ENCODE measurements at regions not wholly inside any gene's neighbourhood (a gene's known extent, or its start where the extent isn't known, plus 50 kb on each side); places are given as distances from the start of the nearest gene placed in this dataset.

- H3K9me3 ChIP-seq: no peaks in the 10 kb centered on the region
- H3K9me2 ChIP-seq: no peaks in the 10 kb centered on the region
- TF ChIP-seq CHD2 (IDR thresholded peaks at IDR 0.05; ENCODE audit: low read length, partially characterized antibody) (no peak), TCF12 (IDR thresholded peaks at IDR 0.05) (no peak), EZH2phosphoT487 (IDR thresholded peaks at IDR 0.05; ENCODE audit: borderline replicate concordance, low read depth) (no peak), EP300 (IDR thresholded peaks at IDR 0.05; ENCODE audit: borderline replicate concordance in 1 of 2, low read depth in 1 of 2, low read length in 1 of 2) (no peak), POLR2AphosphoS5 (IDR thresholded peaks at IDR 0.05; ENCODE audit: low read depth, low read length) (no peak), TAF1 (IDR thresholded peaks at IDR 0.05; ENCODE audit: borderline replicate concordance, low read depth, low read length) (no peak), USF2 (IDR thresholded peaks at IDR 0.05; ENCODE audit: borderline replicate concordance, low read depth, low read length) (no peak)
- TF ChIP-seq, protein P1, sequence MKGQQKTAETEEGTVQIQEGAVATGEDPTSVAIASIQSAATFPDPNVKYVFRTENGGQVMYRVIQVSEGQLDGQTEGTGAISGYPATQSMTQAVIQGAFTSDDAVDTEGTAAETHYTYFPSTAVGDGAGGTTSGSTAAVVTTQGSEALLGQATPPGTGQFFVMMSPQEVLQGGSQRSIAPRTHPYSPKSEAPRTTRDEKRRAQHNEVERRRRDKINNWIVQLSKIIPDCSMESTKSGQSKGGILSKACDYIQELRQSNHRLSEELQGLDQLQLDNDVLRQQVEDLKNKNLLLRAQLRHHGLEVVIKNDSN (IDR thresholded peaks at IDR 0.05; ENCODE audit: borderline replicate concordance, low read depth): no peak
- TF ChIP-seq, protein P2, sequence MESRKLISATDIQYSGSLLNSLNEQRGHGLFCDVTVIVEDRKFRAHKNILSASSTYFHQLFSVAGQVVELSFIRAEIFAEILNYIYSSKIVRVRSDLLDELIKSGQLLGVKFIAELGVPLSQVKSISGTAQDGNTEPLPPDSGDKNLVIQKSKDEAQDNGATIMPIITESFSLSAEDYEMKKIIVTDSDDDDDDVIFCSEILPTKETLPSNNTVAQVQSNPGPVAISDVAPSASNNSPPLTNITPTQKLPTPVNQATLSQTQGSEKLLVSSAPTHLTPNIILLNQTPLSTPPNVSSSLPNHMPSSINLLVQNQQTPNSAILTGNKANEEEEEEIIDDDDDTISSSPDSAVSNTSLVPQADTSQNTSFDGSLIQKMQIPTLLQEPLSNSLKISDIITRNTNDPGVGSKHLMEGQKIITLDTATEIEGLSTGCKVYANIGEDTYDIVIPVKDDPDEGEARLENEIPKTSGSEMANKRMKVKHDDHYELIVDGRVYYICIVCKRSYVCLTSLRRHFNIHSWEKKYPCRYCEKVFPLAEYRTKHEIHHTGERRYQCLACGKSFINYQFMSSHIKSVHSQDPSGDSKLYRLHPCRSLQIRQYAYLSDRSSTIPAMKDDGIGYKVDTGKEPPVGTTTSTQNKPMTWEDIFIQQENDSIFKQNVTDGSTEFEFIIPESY (IDR thresholded peaks at IDR 0.05; ENCODE audit: borderline replicate concordance, low read depth): no peak
- TF ChIP-seq, protein P3, sequence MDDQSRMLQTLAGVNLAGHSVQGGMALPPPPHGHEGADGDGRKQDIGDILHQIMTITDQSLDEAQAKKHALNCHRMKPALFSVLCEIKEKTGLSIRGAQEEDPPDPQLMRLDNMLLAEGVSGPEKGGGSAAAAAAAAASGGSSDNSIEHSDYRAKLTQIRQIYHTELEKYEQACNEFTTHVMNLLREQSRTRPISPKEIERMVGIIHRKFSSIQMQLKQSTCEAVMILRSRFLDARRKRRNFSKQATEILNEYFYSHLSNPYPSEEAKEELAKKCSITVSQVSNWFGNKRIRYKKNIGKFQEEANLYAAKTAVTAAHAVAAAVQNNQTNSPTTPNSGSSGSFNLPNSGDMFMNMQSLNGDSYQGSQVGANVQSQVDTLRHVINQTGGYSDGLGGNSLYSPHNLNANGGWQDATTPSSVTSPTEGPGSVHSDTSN (IDR thresholded peaks at IDR 0.05): no peak
- no peak overlapping the region for H3K4me2 ChIP-seq
- H3F3A ChIP-seq (replicated peaks; ENCODE audit: insufficient read depth): peaks cover 23% of the 10 kb centered on the region
- ChIA-PET POLR2A (no interaction called here), CTCF (no interaction called here)
- no peaks in the 10 kb centered on the region for H3K36me3 ChIP-seq (replicated peaks in 1 of 2; ENCODE audit: control insufficient read depth in 1 of 2, insufficient read depth in 2 of 2, low read length in 1 of 2)
- peak overlapping the region in 1 of 2 experiments; percentile 96; a peak in 1 of 4 replicates for H3K27ac ChIP-seq (ENCODE audit: low read depth in 2 of 2, low read length in 1 of 2)
- no peak overlapping the region for H3K4me3 ChIP-seq (ENCODE audit: low read depth in 2 of 2, low read length in 1 of 2)
- no peak overlapping the region for H2AFZ ChIP-seq (ENCODE audit: low read depth)
- H3K27me3 ChIP-seq (ENCODE audit: insufficient read depth): no peaks in the 10 kb centered on the region
- H4K20me1 ChIP-seq (ENCODE audit: insufficient read depth): no peaks in the 10 kb centered on the region
- no peaks in the 10 kb centered on the region for H3K79me2 ChIP-seq (ENCODE audit: insufficient read depth)
- WGBS (ENCODE audit: low lambda C conversion rate): 100% methylated on average over 3 of the region's 3 CpGs
- peaks cover 14 to 29% of the 10 kb centered on the region in 2 experiments; a peak in 3 of 4 replicates for H3K4me1 ChIP-seq (ENCODE audit: control insufficient read depth in 1 of 2, insufficient read depth in 2 of 2, low read depth in 1 of 2, low read length in 1 of 2)
- no peak overlapping the region for H3K9ac ChIP-seq
- no peak for DNase-seq
Measured at GRCh38 chr1:172936088-172936645, 114.6 kb downstream of the TNFSF18 start.

- no peak for DNase-seq
- Histone ChIP-seq H3K9me2 (no peaks in the 10 kb centered on the region), H4K20me1 (ENCODE audit: insufficient read depth) (no peaks in the 10 kb centered on the region), H3K4me1 (ENCODE audit: control insufficient read depth in 1 of 2, insufficient read depth in 2 of 2, low read depth in 1 of 2, low read length in 1 of 2) (peaks cover 22 to 23% of the 10 kb centered on the region in 2 experiments; a peak in 3 of 4 replicates), H3K9me3 (no peaks in the 10 kb centered on the region), H3K4me3 (ENCODE audit: low read depth in 2 of 2, low read length in 1 of 2) (no peak overlapping the region), H3K36me3 (replicated peaks in 1 of 2; ENCODE audit: control insufficient read depth in 1 of 2, insufficient read depth in 2 of 2, low read length in 1 of 2) (no peaks in the 10 kb centered on the region), H3K79me2 (ENCODE audit: insufficient read depth) (no peaks in the 10 kb centered on the region), H3K4me2 (no peak overlapping the region), H3K27ac (ENCODE audit: low read depth in 2 of 2, low read length in 1 of 2) (no peak overlapping the region), H2AFZ (ENCODE audit: low read depth) (no peak overlapping the region), H3K9ac (no peak overlapping the region), H3K27me3 (ENCODE audit: insufficient read depth) (no peaks in the 10 kb centered on the region), H3F3A (replicated peaks; ENCODE audit: insufficient read depth) (peaks cover 17% of the 10 kb centered on the region)
- ChIA-PET POLR2A (no interaction called here), CTCF (no interaction called here)
- TF ChIP-seq TCF12 (IDR thresholded peaks at IDR 0.05) (no peak), YY1 (IDR thresholded peaks at IDR 0.05; ENCODE audit: low read depth) (no peak), REST (IDR thresholded peaks at IDR 0.05; ENCODE audit: low read depth, low read length) (no peak), POLR2AphosphoS5 (IDR thresholded peaks at IDR 0.05; ENCODE audit: low read depth, low read length) (no peak)
- TF ChIP-seq, protein P3 (IDR thresholded peaks at IDR 0.05): no peak
- TF ChIP-seq, protein P2 (IDR thresholded peaks at IDR 0.05; ENCODE audit: borderline replicate concordance, low read depth): no peak
Measured at GRCh38 chr1:172938681-172939080, 112.1 kb downstream of the TNFSF18 start.

Data from SK-N-SH (cell line).